Nephron progenitor cell (in vitro differentiated cells): ENCODE measurements at regions not wholly inside any gene's neighbourhood (a gene's known extent, or its start where the extent isn't known, plus 50 kb on each side); places are given as distances from the start of the nearest gene placed in this dataset.

Experiments used
- DNase-seq: peaks from one replicate; pipeline ENCODE4 v3.0.0; 2021
- H3K27ac Mint-ChIP-seq: 2 replicates; pipeline ENCODE4 v1.8.0; 2021; ENCODE audit warnings: mild to moderate bottlenecking, moderate library complexity, mixed read lengths
- H3K27me3 Mint-ChIP-seq: 2 replicates; pipeline ENCODE4 v1.8.0; 2021; ENCODE audit warnings: mild to moderate bottlenecking, low read depth, mixed read lengths; ENCODE audit not compliant: poor library complexity
- H3K36me3 Mint-ChIP-seq: 2 replicates; pipeline ENCODE4 v1.8.0; 2021; ENCODE audit warnings: low read depth, mixed read lengths
- H3K4me1 Mint-ChIP-seq: 2 replicates; pipeline ENCODE4 v1.8.0; 2021; ENCODE audit warnings: mixed read lengths
- H3K4me3 Mint-ChIP-seq: 2 replicates; pipeline ENCODE4 v1.8.0; 2021; ENCODE audit warnings: mild to moderate bottlenecking, moderate library complexity, mixed read lengths
- H3K9me3 Mint-ChIP-seq: 2 replicates; pipeline ENCODE4 v1.8.0; 2021; ENCODE audit warnings: mild to moderate bottlenecking, moderate library complexity, mixed read lengths
- TF ChIP-seq, protein P1 (sequence below): fragments of 200-600 bp; sonication (generic); IDR thresholded peaks from 2 replicates; pipeline ENCODE4 v1.5.0; 2021; ENCODE audit warnings: antibody characterized with exemption

DNA sequence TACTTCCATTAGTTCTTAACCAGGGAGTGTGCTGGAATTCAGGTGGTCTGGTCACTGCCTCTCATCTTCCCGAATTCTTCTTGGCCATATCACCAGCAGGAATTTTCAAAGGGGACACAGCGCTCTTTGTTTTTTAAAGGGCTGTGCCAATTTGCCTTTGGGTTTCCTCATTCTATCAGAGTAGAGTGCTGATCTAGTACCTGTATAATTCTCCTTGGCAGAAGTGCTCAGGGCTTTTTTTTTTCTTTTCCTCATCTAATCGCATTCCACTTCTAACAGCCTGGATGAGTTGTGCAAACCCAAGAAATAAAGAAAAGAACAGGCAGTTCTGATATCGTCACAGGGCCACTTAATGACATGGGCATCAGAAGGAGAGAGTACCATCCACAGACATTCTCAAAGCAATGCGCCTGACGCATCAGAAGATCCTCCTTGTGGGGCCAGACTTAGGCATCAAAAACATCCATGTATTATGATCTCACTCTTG lies 121.0 kb downstream of the ASB7 start:
- Mint-ChIP-seq H3K9me3 (no peaks in the 10 kb centered on the region), H3K4me1 (peaks cover 30% of the 10 kb centered on the region), H3K4me3 (no peak overlapping the region), H3K36me3 (no peaks in the 10 kb centered on the region), H3K27ac (no peak overlapping the region), H3K27me3 (peaks cover 23% of the 10 kb centered on the region)
- DNase-seq, result no peak
- TF ChIP-seq, protein P1, sequence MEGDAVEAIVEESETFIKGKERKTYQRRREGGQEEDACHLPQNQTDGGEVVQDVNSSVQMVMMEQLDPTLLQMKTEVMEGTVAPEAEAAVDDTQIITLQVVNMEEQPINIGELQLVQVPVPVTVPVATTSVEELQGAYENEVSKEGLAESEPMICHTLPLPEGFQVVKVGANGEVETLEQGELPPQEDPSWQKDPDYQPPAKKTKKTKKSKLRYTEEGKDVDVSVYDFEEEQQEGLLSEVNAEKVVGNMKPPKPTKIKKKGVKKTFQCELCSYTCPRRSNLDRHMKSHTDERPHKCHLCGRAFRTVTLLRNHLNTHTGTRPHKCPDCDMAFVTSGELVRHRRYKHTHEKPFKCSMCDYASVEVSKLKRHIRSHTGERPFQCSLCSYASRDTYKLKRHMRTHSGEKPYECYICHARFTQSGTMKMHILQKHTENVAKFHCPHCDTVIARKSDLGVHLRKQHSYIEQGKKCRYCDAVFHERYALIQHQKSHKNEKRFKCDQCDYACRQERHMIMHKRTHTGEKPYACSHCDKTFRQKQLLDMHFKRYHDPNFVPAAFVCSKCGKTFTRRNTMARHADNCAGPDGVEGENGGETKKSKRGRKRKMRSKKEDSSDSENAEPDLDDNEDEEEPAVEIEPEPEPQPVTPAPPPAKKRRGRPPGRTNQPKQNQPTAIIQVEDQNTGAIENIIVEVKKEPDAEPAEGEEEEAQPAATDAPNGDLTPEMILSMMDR, result no peak

DNA sequence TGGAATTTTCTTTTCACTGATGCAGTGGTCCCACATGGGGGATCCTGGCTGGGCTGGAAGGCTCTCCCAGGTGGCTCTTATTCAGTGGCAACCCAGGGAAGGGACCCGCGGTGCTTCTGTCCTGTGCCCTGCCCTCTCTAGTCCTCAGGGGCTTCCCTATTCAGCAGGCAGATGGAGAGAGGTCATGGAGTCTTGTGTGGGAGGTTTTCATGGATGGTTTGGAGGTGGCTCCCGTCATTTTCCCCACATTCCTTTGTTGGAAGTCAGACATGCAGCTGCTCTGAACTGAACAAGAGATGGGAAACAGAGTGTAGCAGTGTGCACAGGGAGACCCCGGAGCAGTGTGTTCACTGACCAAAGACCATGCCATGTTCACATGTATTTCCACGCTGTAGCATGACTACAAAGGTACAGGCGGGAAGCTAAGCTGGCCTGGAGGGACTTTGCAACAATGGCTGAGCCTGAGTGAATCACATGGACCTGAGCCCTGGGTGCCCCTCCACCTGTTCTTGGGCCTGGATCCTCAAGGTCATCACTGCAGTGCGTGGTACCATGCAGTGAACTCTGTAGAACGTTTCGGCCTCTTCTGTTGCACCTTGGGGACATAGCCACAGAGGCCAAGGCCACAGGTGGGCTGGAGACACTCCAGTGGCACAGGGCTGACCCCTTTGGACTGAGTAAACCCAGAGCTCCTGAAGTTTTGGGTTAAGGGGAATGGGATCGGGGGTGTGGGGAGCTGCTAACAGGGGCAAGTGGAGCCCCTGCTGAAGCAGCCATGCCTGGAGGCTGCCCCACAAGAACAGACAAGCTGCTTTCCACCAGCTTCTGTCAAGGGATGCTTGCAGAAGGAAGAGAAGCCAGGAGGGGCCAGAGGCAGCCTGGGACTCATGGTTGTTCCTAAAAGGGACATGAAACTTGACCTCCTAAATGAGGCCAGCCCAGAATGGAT lies 123.0 kb downstream of the ASB7 start:
- H3K9me3 Mint-ChIP-seq, result no peaks in the 10 kb centered on the region
- no peak for DNase-seq
- peaks cover 30% of the 10 kb centered on the region for H3K4me1 Mint-ChIP-seq
- H3K27me3 Mint-ChIP-seq, result peaks cover 20% of the 10 kb centered on the region
- no peak overlapping the region for H3K4me3 Mint-ChIP-seq
- peak overlapping the region; percentile 41 for H3K27ac Mint-ChIP-seq
- H3K36me3 Mint-ChIP-seq, result no peaks in the 10 kb centered on the region
- TF ChIP-seq, protein P1, result no peak

DNA sequence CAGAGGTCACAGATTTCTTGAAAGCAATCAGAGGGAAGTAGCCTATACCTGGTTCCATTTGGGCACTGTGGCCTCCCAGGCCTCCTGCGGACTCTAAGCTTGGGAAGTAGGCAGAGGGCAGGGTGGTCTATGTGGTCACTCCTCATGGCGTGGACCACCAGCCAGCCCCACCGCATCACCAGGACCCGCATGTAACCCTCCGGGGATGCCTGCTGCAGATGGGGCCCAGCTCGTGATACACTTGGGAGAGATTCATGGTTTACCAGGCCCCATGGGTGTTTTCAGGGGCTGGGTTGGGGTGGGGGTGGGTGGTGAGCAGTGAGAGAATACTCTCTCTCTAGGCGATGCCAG lies 123.7 kb downstream of the ASB7 start:
- no peak overlapping the region for H3K27ac Mint-ChIP-seq
- peaks cover 35% of the 10 kb centered on the region for H3K4me1 Mint-ChIP-seq
- peaks cover 15% of the 10 kb centered on the region for H3K27me3 Mint-ChIP-seq
- TF ChIP-seq, protein P1, result no peak
- no peaks in the 10 kb centered on the region for H3K36me3 Mint-ChIP-seq
- no peaks in the 10 kb centered on the region for H3K9me3 Mint-ChIP-seq
- H3K4me3 Mint-ChIP-seq, result no peak overlapping the region
- no peak for DNase-seq

DNA sequence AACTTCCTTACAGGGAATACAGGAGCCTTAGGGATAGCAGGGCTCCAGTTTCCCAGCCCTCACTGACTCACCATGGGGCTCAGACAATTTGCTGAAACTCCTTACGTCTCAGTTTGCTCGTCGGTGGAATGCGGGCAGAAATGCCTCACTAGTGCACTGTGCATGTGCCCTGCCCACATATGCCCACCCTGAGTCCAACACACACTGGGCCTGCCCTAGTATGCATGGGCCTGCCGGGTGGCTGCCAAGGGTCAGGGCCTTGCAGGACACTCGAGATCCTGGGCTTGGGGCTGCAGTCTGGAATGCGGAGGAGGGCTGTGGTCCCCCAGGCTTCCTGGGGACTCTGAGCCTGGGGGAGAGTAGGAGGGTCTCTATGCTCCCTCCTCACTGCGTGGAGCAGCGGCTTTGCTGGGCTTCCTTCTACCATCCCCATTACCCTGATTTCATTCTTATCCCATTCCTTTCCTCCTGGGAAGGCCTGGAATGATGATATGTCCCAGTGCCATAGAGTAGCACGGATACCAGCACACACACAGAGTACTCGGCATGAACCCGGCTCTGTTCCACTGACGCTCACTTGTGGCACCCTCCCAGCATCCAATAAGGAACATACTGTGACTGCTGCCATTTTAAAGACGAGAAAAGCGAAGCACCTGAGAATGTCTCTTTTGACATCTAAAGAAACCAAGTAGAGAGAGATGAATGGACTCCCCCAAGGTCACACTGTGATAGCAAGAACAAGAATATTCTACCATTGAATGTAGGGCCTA lies 124.2 kb downstream of the ASB7 start:
- Mint-ChIP-seq H3K4me1 (peaks cover 35% of the 10 kb centered on the region), H3K27me3 (peaks cover 16% of the 10 kb centered on the region), H3K9me3 (no peaks in the 10 kb centered on the region), H3K27ac (no peak overlapping the region), H3K36me3 (no peaks in the 10 kb centered on the region), H3K4me3 (no peak overlapping the region)
- no peak for DNase-seq
- TF ChIP-seq, protein P1, result no peak

DNA sequence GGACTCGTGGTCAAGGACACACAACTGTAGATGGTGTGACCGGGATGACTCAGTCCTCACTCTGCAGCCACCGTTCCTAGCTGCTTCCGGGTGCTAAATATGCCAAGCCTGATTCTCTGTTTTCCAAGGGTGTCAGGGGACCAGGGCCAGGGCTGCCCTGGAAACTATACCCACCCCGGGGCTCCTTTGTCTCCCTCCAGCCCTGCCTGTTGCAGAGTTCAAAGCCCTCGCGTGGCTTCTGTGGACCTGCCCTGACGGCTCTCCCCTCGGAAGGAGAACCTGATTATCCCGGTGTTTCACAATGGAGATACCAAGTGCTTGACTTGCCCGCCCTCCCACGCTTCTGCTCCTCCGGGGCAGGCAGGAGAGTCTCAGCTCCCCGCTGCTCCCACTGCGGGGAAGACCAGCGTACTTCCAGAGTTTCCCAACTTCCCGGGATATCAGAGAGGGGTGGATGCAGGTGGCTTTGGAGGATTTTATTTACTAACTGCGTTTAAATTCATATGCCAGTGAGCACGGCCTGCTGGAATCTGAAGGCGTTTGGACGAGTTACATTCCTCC lies 125.0 kb downstream of the ASB7 start:
- no peak for DNase-seq
- Mint-ChIP-seq H3K4me1 (peaks cover 35% of the 10 kb centered on the region), H3K27me3 (peaks cover 16% of the 10 kb centered on the region), H3K9me3 (no peaks in the 10 kb centered on the region), H3K4me3 (no peak overlapping the region), H3K27ac (peak overlapping the region; percentile 61), H3K36me3 (no peaks in the 10 kb centered on the region)
- TF ChIP-seq, protein P1, result no peak
